NCI-H146 (cell line): ENCODE measurements at regions not wholly inside any gene's neighbourhood (a gene's known extent, or its start where the extent isn't known, plus 50 kb on each side); places are given as distances from the start of the nearest gene placed in this dataset.

Source experiments
- DNase-seq: peaks from one replicate; lab custom pipeline; 2025; lab: John Stamatoyannopoulos, UW

- DNase-seq: no peak
These were observed 255.5 kb upstream of the SESN3 start for GRCh38 chr11:95486466-95486865.

- DNase-seq: no peak
These were observed 254.3 kb upstream of the SESN3 start for GRCh38 chr11:95485115-95485900.

- no peak for DNase-seq
These were observed 252.3 kb upstream of the SESN3 start for GRCh38 chr11:95483339-95483738.

GRCh38 chr11:95478003-95478402, 247.0 kb upstream of the SESN3 start:
- no peak for DNase-seq

GRCh38 chr11:95469258-95469657, 238.3 kb upstream of the SESN3 start:
- DNase-seq: no peak

- no peak for DNase-seq
These were observed 235.4 kb upstream of the SESN3 start for GRCh38 chr11:95466416-95466815.

- no peak for DNase-seq
These were observed 234.9 kb upstream of the SESN3 start for GRCh38 chr11:95465887-95466286.

- DNase-seq: no peak
These were observed 230.9 kb upstream of the SESN3 start for GRCh38 chr11:95461858-95462257.

- DNase-seq: no peak
These were observed 230.3 kb upstream of the SESN3 start for GRCh38 chr11:95461348-95461747.

GRCh38 chr11:95459291-95460042, 228.5 kb upstream of the SESN3 start:
- DNase-seq: no peak

GRCh38 chr11:95456714-95457491, 225.9 kb upstream of the SESN3 start:
- DNase-seq: no peak

GRCh38 chr11:95455228-95455970, 224.4 kb upstream of the SESN3 start:
- no peak for DNase-seq

- DNase-seq: no peak
These were observed 222.7 kb upstream of the SESN3 start for GRCh38 chr11:95453616-95454171.

GRCh38 chr11:95451682-95452081, 220.7 kb upstream of the SESN3 start:
- DNase-seq: no peak

- DNase-seq: no peak
These were observed 220.3 kb upstream of the SESN3 start for GRCh38 chr11:95451261-95451660.

GRCh38 chr11:95450547-95451123, 219.6 kb upstream of the SESN3 start:
- DNase-seq: no peak

- DNase-seq: no peak
These were observed 214.8 kb upstream of the SESN3 start for GRCh38 chr11:95445746-95446333.

- no peak for DNase-seq
These were observed 213.6 kb upstream of the SESN3 start for GRCh38 chr11:95444309-95445241.

GRCh38 chr11:95443386-95443785, 212.4 kb upstream of the SESN3 start:
- no peak for DNase-seq
